ENCODE measurements at regions not wholly inside any gene's neighbourhood (a gene's known extent, or its start where the extent isn't known, plus 50 kb on each side); places are given as distances from the start of the nearest gene placed in this dataset.

DNA sequence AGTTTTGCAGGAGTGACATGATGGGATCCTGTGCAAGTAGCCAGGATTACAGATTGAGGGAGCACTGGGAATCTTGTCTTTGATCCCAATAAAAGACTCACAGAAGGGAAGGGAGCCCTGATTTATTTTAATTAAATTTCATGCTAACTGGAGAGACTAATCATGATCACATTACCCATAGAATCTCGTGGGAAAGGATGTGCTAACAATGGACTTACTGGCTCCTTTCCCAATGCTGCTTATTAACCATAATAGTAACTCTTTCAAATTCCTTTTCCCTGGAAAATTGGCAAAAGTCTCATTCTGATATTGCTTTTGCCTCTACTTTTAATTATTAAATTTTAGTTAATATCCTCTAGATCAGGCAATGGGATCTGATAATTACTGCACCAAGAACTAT lies 174.8 kb upstream of the AVPR1A start:
- TF ChIP-seq CTCF (IDR thresholded peaks at IDR 0.05; ENCODE audit: borderline replicate concordance, extremely low read depth, insufficient read depth): no peak
- no peaks in the 10 kb centered on the region for H3K27me3 ChIP-seq (ENCODE audit: control insufficient read depth, insufficient read depth, low read length)
- H3K27ac ChIP-seq (ENCODE audit: low read depth in 2 of 2, low read length in 2 of 2): no peak overlapping the region
- DNase-seq (no peak), FAIRE-seq (no peak)
- no peaks in the 10 kb centered on the region for H3K36me3 ChIP-seq (ENCODE audit: control insufficient read depth in 2 of 3, insufficient read depth in 3 of 3, low read length in 3 of 3)
- no peak overlapping the region for H3K4me3 ChIP-seq (ENCODE audit: low read length in 3 of 3)
- no peaks in the 10 kb centered on the region for H3K4me1 ChIP-seq (ENCODE audit: control insufficient read depth in 2 of 3, insufficient read depth in 2 of 3, low read depth in 1 of 3, low read length in 3 of 3)
- intact Hi-C loops (cut with DNase I): no loop called here
- no peak overlapping the region for H3K9ac ChIP-seq (ENCODE audit: low read length in 3 of 3)
- no peaks in the 10 kb centered on the region for H3K9me3 ChIP-seq (ENCODE audit: control insufficient read depth in 2 of 3, insufficient read depth in 1 of 3, low read length in 3 of 3)

- DNase-seq: no peak
- intact Hi-C loops (cut with DNase I): no loop called here
- no peak overlapping the region for H3K4me3 ChIP-seq (ENCODE audit: low read length in 3 of 3)
Measured at GRCh38 chr12:63323942-63324341, 172.9 kb upstream of the AVPR1A start.

DNA sequence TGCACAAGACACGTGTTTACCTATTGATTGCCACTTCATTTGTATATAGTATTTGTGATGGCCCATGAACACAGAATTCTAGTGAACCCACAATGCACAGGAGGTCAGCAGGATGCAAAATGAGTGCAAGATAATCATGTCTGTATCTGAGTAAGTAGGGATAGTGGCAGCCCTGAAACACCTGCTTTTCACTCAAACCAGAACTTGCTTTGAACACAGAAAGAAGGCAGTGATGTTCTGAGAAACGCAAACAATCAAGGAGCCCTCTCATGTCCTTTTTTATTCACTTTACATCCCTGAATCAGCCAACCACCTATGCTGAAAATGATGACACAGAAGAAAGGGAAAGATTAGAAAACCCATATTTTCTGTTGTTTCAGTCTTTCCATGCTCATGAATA lies 170.4 kb upstream of the AVPR1A start:
- intact Hi-C loops (cut with DNase I): no loop called here
- Histone ChIP-seq H3K9ac (ENCODE audit: low read length in 3 of 3) (no peak overlapping the region), H3K4me3 (ENCODE audit: low read length in 3 of 3) (no peak overlapping the region), H3K9me3 (ENCODE audit: control insufficient read depth in 2 of 3, insufficient read depth in 1 of 3, low read length in 3 of 3) (no peaks in the 10 kb centered on the region), H3K27ac (ENCODE audit: low read depth in 2 of 2, low read length in 2 of 2) (no peak overlapping the region), H3K27me3 (ENCODE audit: control insufficient read depth, insufficient read depth, low read length) (no peaks in the 10 kb centered on the region), H3K4me1 (ENCODE audit: control insufficient read depth in 2 of 3, insufficient read depth in 2 of 3, low read depth in 1 of 3, low read length in 3 of 3) (peaks cover 0 to 5% (median 0%) of the 10 kb centered on the region in 3 donors), H3K36me3 (ENCODE audit: control insufficient read depth in 2 of 3, insufficient read depth in 3 of 3, low read length in 3 of 3) (no peaks in the 10 kb centered on the region)
- FAIRE-seq (no peak), DNase-seq (no peak)
- TF ChIP-seq CTCF (IDR thresholded peaks at IDR 0.05; ENCODE audit: borderline replicate concordance, extremely low read depth, insufficient read depth): no peak

More at GRCh38 chr12:63323942-63324341, 172.9 kb upstream of the AVPR1A start:
- H3K27ac ChIP-seq (ENCODE audit: low read depth in 2 of 2, low read length in 2 of 2): no peak overlapping the region
- H3K4me1 ChIP-seq (ENCODE audit: control insufficient read depth in 2 of 3, insufficient read depth in 2 of 3, low read depth in 1 of 3, low read length in 3 of 3): peaks cover 0 to 5% (median 0%) of the 10 kb centered on the region in 3 donors
- no peaks in the 10 kb centered on the region for H3K27me3 ChIP-seq (ENCODE audit: control insufficient read depth, insufficient read depth, low read length)
- no peak for FAIRE-seq
- no peak overlapping the region for H3K9ac ChIP-seq (ENCODE audit: low read length in 3 of 3)
- no peaks in the 10 kb centered on the region for H3K36me3 ChIP-seq (ENCODE audit: control insufficient read depth in 2 of 3, insufficient read depth in 3 of 3, low read length in 3 of 3)
- TF ChIP-seq CTCF (IDR thresholded peaks at IDR 0.05; ENCODE audit: borderline replicate concordance, extremely low read depth, insufficient read depth): no peak
- H3K9me3 ChIP-seq (ENCODE audit: control insufficient read depth in 2 of 3, insufficient read depth in 1 of 3, low read length in 3 of 3): no peaks in the 10 kb centered on the region

All from kidney (tissue), 13 donors.